GM21717 (cell line): ENCODE measurements at regions not wholly inside any gene's neighbourhood (a gene's known extent, or its start where the extent isn't known, plus 50 kb on each side); places are given as distances from the start of the nearest gene placed in this dataset.

Source experiments
- ATAC-seq: cut with Tn5 transposase; IDR thresholded peaks from one replicate; pipeline ENCODE4 v1.9.1; 2021; ENCODE audit warnings: mild to moderate bottlenecking, moderate library complexity; ENCODE audit not compliant: unreplicated experiment

- no peak for ATAC-seq
Measured at GRCh38 chr13:39100996-39101738, 62.9 kb downstream of the NHLRC3 start.

- no peak for ATAC-seq
Measured at GRCh38 chr13:39102981-39103490, 64.8 kb downstream of the NHLRC3 start.

GRCh38 chr13:39105110-39105509 is 66.9 kb downstream of the NHLRC3 start:
- no peak for ATAC-seq

GRCh38 chr13:39106216-39107005 is 68.2 kb downstream of the NHLRC3 start:
- no peak for ATAC-seq

GRCh38 chr13:39107561-39107960 is 69.3 kb downstream of the NHLRC3 start:
- ATAC-seq, result no peak

GRCh38 chr13:39108783-39109182 is 70.5 kb downstream of the NHLRC3 start:
- ATAC-seq, result no peak

- ATAC-seq, result no peak
Measured at GRCh38 chr13:39110518-39111097, 72.4 kb downstream of the NHLRC3 start.

GRCh38 chr13:39111145-39111544 is 72.9 kb downstream of the NHLRC3 start:
- no peak for ATAC-seq

GRCh38 chr13:39119422-39119821 is 81.2 kb downstream of the NHLRC3 start:
- ATAC-seq, result no peak

- ATAC-seq, result no peak
Measured at GRCh38 chr13:39123578-39123977, 85.3 kb downstream of the NHLRC3 start.

GRCh38 chr13:39129213-39129612 is 91.0 kb downstream of the NHLRC3 start:
- ATAC-seq, result no peak

- ATAC-seq, result no peak
Measured at GRCh38 chr13:39130301-39130700, 92.0 kb downstream of the NHLRC3 start.

GRCh38 chr13:39132286-39133230 is 94.3 kb downstream of the NHLRC3 start:
- ATAC-seq, result no peak

GRCh38 chr13:39133781-39134180 is 95.5 kb downstream of the NHLRC3 start:
- ATAC-seq, result no peak

- ATAC-seq, result no peak
Measured at GRCh38 chr13:39134574-39134973, 96.3 kb downstream of the NHLRC3 start.

- no peak for ATAC-seq
Measured at GRCh38 chr13:39144391-39144790, 106.1 kb downstream of the NHLRC3 start.

- no peak for ATAC-seq
Measured at GRCh38 chr13:39144941-39145533, 106.8 kb downstream of the NHLRC3 start.

GRCh38 chr13:39148513-39148961 is 110.3 kb downstream of the NHLRC3 start:
- no peak for ATAC-seq

- ATAC-seq, result no peak
Measured at GRCh38 chr13:39149896-39150295, 111.6 kb downstream of the NHLRC3 start.

GRCh38 chr13:39154041-39154440 is 115.8 kb downstream of the NHLRC3 start:
- ATAC-seq, result no peak
